Hepatocyte (in vitro differentiated cells): ENCODE measurements at regions not wholly inside any gene's neighbourhood (a gene's known extent, or its start where the extent isn't known, plus 50 kb on each side); places are given as distances from the start of the nearest gene placed in this dataset.

ENCODE experiments used
- EZH2 ChIP-seq: fragments of 200-600 bp; sonication (generic); IDR thresholded peaks from 2 replicates; pipeline ENCODE4 v1.6.1; 2016; ENCODE audit warnings: antibody characterized with exemption, mild to moderate bottlenecking, borderline replicate concordance
- EZH2phosphoT487 ChIP-seq: fragments of 200-600 bp; sonication (generic); IDR thresholded peaks from one replicate; pipeline ENCODE4 v1.6.1; 2018; ENCODE audit warnings: antibody characterized with exemption, mild to moderate bottlenecking, low read depth, moderate library complexity; ENCODE audit not compliant: unreplicated experiment, severe bottlenecking
- TF ChIP-seq, protein P1 (sequence below): fragments of 200-600 bp; sonication (generic); IDR thresholded peaks from 2 replicates; pipeline ENCODE4 v1.5.1; 2016; ENCODE audit warnings: antibody characterized with exemption, mild to moderate bottlenecking; ENCODE audit not compliant: poor library complexity

DNA sequence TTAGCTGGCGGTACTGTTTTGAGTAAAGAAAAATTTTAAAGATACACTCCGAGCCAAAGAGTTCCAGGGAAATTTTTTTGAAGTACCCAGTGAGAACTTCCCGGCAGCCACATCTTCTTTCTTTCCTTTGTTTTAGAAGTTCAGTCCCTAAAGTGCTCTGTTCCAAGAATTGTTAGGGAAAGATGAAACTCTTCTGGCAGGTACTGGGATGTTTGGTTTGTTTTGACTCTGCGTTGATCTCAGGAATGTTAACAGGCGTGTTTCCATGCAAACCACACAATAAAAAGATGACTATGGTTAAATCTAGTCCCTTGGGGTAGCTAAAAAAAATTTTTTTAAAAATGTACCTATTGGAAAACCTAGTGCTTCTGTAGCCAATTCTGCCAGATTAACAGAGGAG is 224.7 kb upstream of the PHYHIPL start:
- TF ChIP-seq EZH2phosphoT487 (no peak), EZH2 (no peak)
- TF ChIP-seq, protein P1, sequence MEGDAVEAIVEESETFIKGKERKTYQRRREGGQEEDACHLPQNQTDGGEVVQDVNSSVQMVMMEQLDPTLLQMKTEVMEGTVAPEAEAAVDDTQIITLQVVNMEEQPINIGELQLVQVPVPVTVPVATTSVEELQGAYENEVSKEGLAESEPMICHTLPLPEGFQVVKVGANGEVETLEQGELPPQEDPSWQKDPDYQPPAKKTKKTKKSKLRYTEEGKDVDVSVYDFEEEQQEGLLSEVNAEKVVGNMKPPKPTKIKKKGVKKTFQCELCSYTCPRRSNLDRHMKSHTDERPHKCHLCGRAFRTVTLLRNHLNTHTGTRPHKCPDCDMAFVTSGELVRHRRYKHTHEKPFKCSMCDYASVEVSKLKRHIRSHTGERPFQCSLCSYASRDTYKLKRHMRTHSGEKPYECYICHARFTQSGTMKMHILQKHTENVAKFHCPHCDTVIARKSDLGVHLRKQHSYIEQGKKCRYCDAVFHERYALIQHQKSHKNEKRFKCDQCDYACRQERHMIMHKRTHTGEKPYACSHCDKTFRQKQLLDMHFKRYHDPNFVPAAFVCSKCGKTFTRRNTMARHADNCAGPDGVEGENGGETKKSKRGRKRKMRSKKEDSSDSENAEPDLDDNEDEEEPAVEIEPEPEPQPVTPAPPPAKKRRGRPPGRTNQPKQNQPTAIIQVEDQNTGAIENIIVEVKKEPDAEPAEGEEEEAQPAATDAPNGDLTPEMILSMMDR, result no peak
